HG02678 (cell line): ENCODE measurements at regions not wholly inside any gene's neighbourhood (a gene's known extent, or its start where the extent isn't known, plus 50 kb on each side); places are given as distances from the start of the nearest gene placed in this dataset.

Source experiments
- ATAC-seq: cut with Tn5 transposase; IDR thresholded peaks from one replicate; pipeline ENCODE4 v1.9.1; 2021; ENCODE audit warnings: mild to moderate bottlenecking, moderate library complexity; ENCODE audit not compliant: unreplicated experiment

GRCh38 chr9:106400170-106400569 lies 462.8 kb upstream of the ZNF462 start:
- no peak for ATAC-seq

GRCh38 chr9:106400950-106401349 lies 462.0 kb upstream of the ZNF462 start:
- no peak for ATAC-seq

GRCh38 chr9:106403081-106403480 lies 459.9 kb upstream of the ZNF462 start:
- ATAC-seq = no peak

GRCh38 chr9:106404137-106404536 lies 458.8 kb upstream of the ZNF462 start:
- ATAC-seq = no peak

- ATAC-seq = no peak
Observed at GRCh38 chr9:106405871-106406435, 457.0 kb upstream of the ZNF462 start.

GRCh38 chr9:106414042-106414441 lies 448.9 kb upstream of the ZNF462 start:
- ATAC-seq = no peak

GRCh38 chr9:106417685-106418084 lies 445.3 kb upstream of the ZNF462 start:
- ATAC-seq = peak; percentile 37

GRCh38 chr9:106419829-106420228 lies 443.1 kb upstream of the ZNF462 start:
- no peak for ATAC-seq

GRCh38 chr9:106420511-106420944 lies 442.4 kb upstream of the ZNF462 start:
- ATAC-seq = peak; percentile 72

- ATAC-seq = peak; percentile 53
Observed at GRCh38 chr9:106421772-106422171, 441.2 kb upstream of the ZNF462 start.

- ATAC-seq = no peak
Observed at GRCh38 chr9:106423575-106423974, 439.4 kb upstream of the ZNF462 start.

GRCh38 chr9:106432631-106433030 lies 430.3 kb upstream of the ZNF462 start:
- no peak for ATAC-seq

- no peak for ATAC-seq
Observed at GRCh38 chr9:106438928-106439327, 424.0 kb upstream of the ZNF462 start.

- ATAC-seq = no peak
Observed at GRCh38 chr9:106441283-106441682, 421.7 kb upstream of the ZNF462 start.

- ATAC-seq = no peak
Observed at GRCh38 chr9:106443520-106443919, 419.4 kb upstream of the ZNF462 start.

GRCh38 chr9:106445107-106445506 lies 417.9 kb upstream of the ZNF462 start:
- ATAC-seq = no peak

- ATAC-seq = no peak
Observed at GRCh38 chr9:106449336-106449927, 413.5 kb upstream of the ZNF462 start.

- no peak for ATAC-seq
Observed at GRCh38 chr9:106450549-106450948, 412.4 kb upstream of the ZNF462 start.

GRCh38 chr9:106451223-106451622 lies 411.7 kb upstream of the ZNF462 start:
- ATAC-seq = no peak

- no peak for ATAC-seq
Observed at GRCh38 chr9:106456581-106456980, 406.4 kb upstream of the ZNF462 start.

GRCh38 chr9:106467113-106467864 lies 395.7 kb upstream of the ZNF462 start:
- ATAC-seq = no peak

- no peak for ATAC-seq
Observed at GRCh38 chr9:106467865-106468164, 395.2 kb upstream of the ZNF462 start.
